DND-41 (cell line): ENCODE measurements at regions not wholly inside any gene's neighbourhood (a gene's known extent, or its start where the extent isn't known, plus 50 kb on each side); places are given as distances from the start of the nearest gene placed in this dataset.

ENCODE experiments used
- CTCF ChIP-seq: IDR thresholded peaks from 2 replicates; pipeline ENCODE4 v1.5.1; 2012; ENCODE audit warnings: borderline replicate concordance, low read length, moderate library complexity, mild to moderate bottlenecking; ENCODE audit not compliant: poor library complexity, severe bottlenecking; ENCODE audit errors: extremely low read depth
- EZH2 ChIP-seq: IDR thresholded peaks from 3 replicates; pipeline ENCODE4 v1.6.1; 2012; ENCODE audit warnings: borderline replicate concordance, low read depth, mild to moderate bottlenecking, moderate library complexity, low read length, inconsistent platforms; ENCODE audit not compliant: severe bottlenecking

GRCh38 chr15:62792986-62793751 is 249.4 kb upstream of the TPM1 start:
- TF ChIP-seq CTCF, result no peak
- no peak for TF ChIP-seq EZH2
